ENCODE measurements at regions not wholly inside any gene's neighbourhood (a gene's known extent, or its start where the extent isn't known, plus 50 kb on each side); places are given as distances from the start of the nearest gene placed in this dataset.

DNA sequence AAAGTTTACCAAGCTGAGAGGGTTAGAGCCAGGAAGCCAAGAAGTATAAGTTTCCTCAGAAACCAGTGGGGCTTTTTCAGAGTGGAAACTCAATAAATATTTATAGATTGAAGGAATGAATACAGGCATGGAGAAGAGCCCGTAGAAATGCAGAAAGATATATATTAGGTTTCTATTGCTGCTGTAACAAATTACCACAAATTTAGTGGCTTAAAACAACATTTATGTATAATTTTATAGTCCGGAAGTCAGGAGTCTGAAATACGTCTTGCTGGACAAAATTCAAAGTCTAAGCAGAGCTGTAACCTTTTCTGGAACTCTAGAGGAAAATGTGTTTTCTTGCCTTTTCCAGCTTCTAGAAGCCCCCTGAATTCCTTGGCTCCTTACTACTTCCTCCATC, 107.3 kb upstream of the SEMA3D start:
- TF ChIP-seq POLR2AphosphoS5 (IDR thresholded peaks at IDR 0.05) (no peak), CTCF (IDR thresholded peaks at IDR 0.05) (no peak), POLR2A (IDR thresholded peaks at IDR 0.05; ENCODE audit: low read depth) (no peak), EP300 (IDR thresholded peaks at IDR 0.05) (no peak)

All from esophagus muscularis mucosa (tissue), 4 donors.